Thyroid gland (tissue), 4 donors: ENCODE measurements at regions not wholly inside any gene's neighbourhood (a gene's known extent, or its start where the extent isn't known, plus 50 kb on each side); places are given as distances from the start of the nearest gene placed in this dataset.

Experiments
- DNase-seq, 2 donors: peaks; one replicate each; pipeline ENCODE4 v3.0.0-alpha.2; 2019
- H3K27ac ChIP-seq, 3 donors: fragments of 200-600 bp; sonication (generic); 1 replicate in 2 of 3; 2 replicates in 1 of 3; pipeline ENCODE4 v1.5.1; 2016 to 2019; ENCODE audit warnings: mild to moderate bottlenecking in 1 of 3, moderate library complexity in 1 of 3
- H3K27me3 ChIP-seq: fragments of 200-600 bp; sonication (generic); one replicate; pipeline ENCODE4 v1.5.1; 2019
- H3K36me3 ChIP-seq, 2 donors: fragments of 200-600 bp; sonication (generic); one replicate each; pipeline ENCODE4 v1.5.1; 2016 to 2019
- H3K4me1 ChIP-seq, 2 donors: fragments of 200-600 bp; sonication (generic); one replicate each; pipeline ENCODE4 v1.5.1; 2017 to 2019
- H3K4me3 ChIP-seq, 3 donors: fragments of 200-600 bp; sonication (generic); replicated peaks in 1 of 3; 1 replicate in 2 of 3; 2 replicates in 1 of 3; pipeline ENCODE4 v1.5.1; 2016; ENCODE audit warnings: mild to moderate bottlenecking in 1 of 3
- H3K9me3 ChIP-seq: fragments of 200-600 bp; sonication (generic); one replicate; pipeline ENCODE4 v1.5.1; 2017
- CTCF ChIP-seq, 6 experiments: fragments of 200-600 bp in 3 of 6; fragments of 450-650 bp in 3 of 6; sonication (generic) in 3 of 6; IDR thresholded peaks; one replicate each; pipeline ENCODE4 v1.5.1; 2016 to 2019; ENCODE audit warnings: antibody characterized with exemption in 6 of 6, mild to moderate bottlenecking in 2 of 6, inconsistent platforms in 1 of 6, moderate library complexity in 1 of 6
- POLR2A ChIP-seq, 2 donors: fragments of 450-650 bp; IDR thresholded peaks; one replicate each; pipeline ENCODE4 v1.6.1; 2017; ENCODE audit warnings: antibody characterized with exemption in 2 of 2, mild to moderate bottlenecking in 2 of 2, moderate library complexity in 1 of 2
- whole genome bisulfite sequencing, 2 donors: methylation state at CpG; one replicate each; pipeline ENCODE4 v1.1.5; 2017; 5-methylcytosine and 5-hydroxymethylcytosine counted together
- intact Hi-C: fragments of 100-400 bp; cut with DNase I; formaldehyde crosslinking; loops from one replicate; pipeline ENCODE4 v1.15.1; 2023

- Histone ChIP-seq H3K4me3 (no peak overlapping the region), H3K27me3 (no peaks in the 10 kb centered on the region), H3K27ac (no peak overlapping the region), H3K4me1 (no peaks in the 10 kb centered on the region), H3K9me3 (no peaks in the 10 kb centered on the region), H3K36me3 (no peaks in the 10 kb centered on the region)
- no peak for DNase-seq
- TF ChIP-seq POLR2A (IDR thresholded peaks at IDR 0.05): no peak
- TF ChIP-seq CTCF (IDR thresholded peaks at IDR 0.05): no peak
- intact Hi-C loops: no loop called here
- WGBS, 2 donors: 65 to 67% methylated on average over 6 of the region's 6 CpGs
Measured at GRCh38 chr1:37298769-37299168, 175.6 kb upstream of the ZC3H12A start.

- TF ChIP-seq CTCF (IDR thresholded peaks at IDR 0.05): no peak
- TF ChIP-seq POLR2A (IDR thresholded peaks at IDR 0.05): no peak
- no peak for DNase-seq
- Histone ChIP-seq H3K36me3 (no peaks in the 10 kb centered on the region), H3K27ac (no peak overlapping the region), H3K9me3 (no peaks in the 10 kb centered on the region), H3K4me1 (no peaks in the 10 kb centered on the region), H3K4me3 (no peak overlapping the region), H3K27me3 (no peaks in the 10 kb centered on the region)
- intact Hi-C loops: no loop called here
- 77 to 87% methylated on average over 5 of the region's 5 CpGs for WGBS, 2 donors
Measured at GRCh38 chr1:37299216-37299615, 175.2 kb upstream of the ZC3H12A start.

GRCh38 chr1:37303884-37304574 lies 170.4 kb upstream of the ZC3H12A start:
- H3K27ac ChIP-seq: no peak overlapping the region
- no peaks in the 10 kb centered on the region for H3K27me3 ChIP-seq
- no peak for DNase-seq
- H3K4me3 ChIP-seq: no peak overlapping the region
- intact Hi-C loops: no loop called here
- H3K4me1 ChIP-seq: no peaks in the 10 kb centered on the region
- WGBS, 2 donors: 44 to 59% methylated on average over 3 of the region's 3 CpGs
- TF ChIP-seq POLR2A (IDR thresholded peaks at IDR 0.05) (no peak), CTCF (IDR thresholded peaks at IDR 0.05) (no peak)
- H3K36me3 ChIP-seq: no peaks in the 10 kb centered on the region
- no peaks in the 10 kb centered on the region for H3K9me3 ChIP-seq

- WGBS, 2 donors: 79 to 100% methylated on average over 1 of the region's 1 CpG
- no peaks in the 10 kb centered on the region for H3K9me3 ChIP-seq
- no peak overlapping the region for H3K4me3 ChIP-seq
- DNase-seq: no peak
- intact Hi-C loops: no loop called here
- no peak overlapping the region for H3K27ac ChIP-seq
- no peaks in the 10 kb centered on the region for H3K27me3 ChIP-seq
- H3K4me1 ChIP-seq: no peaks in the 10 kb centered on the region
- TF ChIP-seq POLR2A (IDR thresholded peaks at IDR 0.05) (no peak), CTCF (IDR thresholded peaks at IDR 0.05) (no peak)
- H3K36me3 ChIP-seq: no peaks in the 10 kb centered on the region
Measured at GRCh38 chr1:37305108-37305507, 169.3 kb upstream of the ZC3H12A start.

GRCh38 chr1:37305841-37306240 lies 168.5 kb upstream of the ZC3H12A start:
- H3K36me3 ChIP-seq: no peaks in the 10 kb centered on the region
- H3K4me3 ChIP-seq: no peak overlapping the region
- WGBS, 2 donors: 54 to 55% methylated on average over 6 to 7 of the region's 7 CpGs
- no peaks in the 10 kb centered on the region for H3K4me1 ChIP-seq
- H3K9me3 ChIP-seq: no peaks in the 10 kb centered on the region
- intact Hi-C loops: no loop called here
- TF ChIP-seq CTCF (IDR thresholded peaks at IDR 0.05) (no peak), POLR2A (IDR thresholded peaks at IDR 0.05) (no peak)
- no peak for DNase-seq
- H3K27ac ChIP-seq: no peak overlapping the region
- H3K27me3 ChIP-seq: no peaks in the 10 kb centered on the region
